ENCODE measurements at regions not wholly inside any gene's neighbourhood (a gene's known extent, or its start where the extent isn't known, plus 50 kb on each side); places are given as distances from the start of the nearest gene placed in this dataset.

DNA sequence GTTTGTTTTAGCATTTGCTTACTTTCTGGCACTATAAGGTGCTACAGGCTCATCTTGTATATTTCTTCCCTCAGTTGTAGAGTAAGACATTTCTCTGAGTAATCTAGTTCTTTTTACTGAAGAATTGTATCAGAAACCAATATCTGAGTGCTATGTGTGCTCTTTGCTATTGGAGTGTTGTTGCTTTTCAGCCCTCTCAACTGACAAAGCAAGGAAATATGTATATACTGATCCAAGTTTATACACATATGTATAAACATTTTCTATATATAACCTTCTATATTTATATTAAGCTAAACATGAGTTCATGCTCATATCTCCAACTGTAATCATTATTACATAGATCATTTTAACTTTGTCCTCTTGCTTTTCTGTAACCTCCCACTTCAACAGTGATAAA lies 405.7 kb downstream of the RFPL4B start:
- no peak overlapping the region for H3K27ac ChIP-seq
- intact Hi-C loops (cut with DNase I) = no loop called here
- no peak for DNase-seq
- TF ChIP-seq, protein P1, sequence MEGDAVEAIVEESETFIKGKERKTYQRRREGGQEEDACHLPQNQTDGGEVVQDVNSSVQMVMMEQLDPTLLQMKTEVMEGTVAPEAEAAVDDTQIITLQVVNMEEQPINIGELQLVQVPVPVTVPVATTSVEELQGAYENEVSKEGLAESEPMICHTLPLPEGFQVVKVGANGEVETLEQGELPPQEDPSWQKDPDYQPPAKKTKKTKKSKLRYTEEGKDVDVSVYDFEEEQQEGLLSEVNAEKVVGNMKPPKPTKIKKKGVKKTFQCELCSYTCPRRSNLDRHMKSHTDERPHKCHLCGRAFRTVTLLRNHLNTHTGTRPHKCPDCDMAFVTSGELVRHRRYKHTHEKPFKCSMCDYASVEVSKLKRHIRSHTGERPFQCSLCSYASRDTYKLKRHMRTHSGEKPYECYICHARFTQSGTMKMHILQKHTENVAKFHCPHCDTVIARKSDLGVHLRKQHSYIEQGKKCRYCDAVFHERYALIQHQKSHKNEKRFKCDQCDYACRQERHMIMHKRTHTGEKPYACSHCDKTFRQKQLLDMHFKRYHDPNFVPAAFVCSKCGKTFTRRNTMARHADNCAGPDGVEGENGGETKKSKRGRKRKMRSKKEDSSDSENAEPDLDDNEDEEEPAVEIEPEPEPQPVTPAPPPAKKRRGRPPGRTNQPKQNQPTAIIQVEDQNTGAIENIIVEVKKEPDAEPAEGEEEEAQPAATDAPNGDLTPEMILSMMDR (IDR thresholded peaks at IDR 0.05) = no peak
- H3K4me1 ChIP-seq = no peaks in the 10 kb centered on the region
- ATAC-seq = no peak
- H3K27me3 ChIP-seq = no peaks in the 10 kb centered on the region
- no peaks in the 10 kb centered on the region for H3K36me3 ChIP-seq
- H3K4me3 ChIP-seq = no peak overlapping the region
- peaks cover 0 to 8% (median 0%) of the 10 kb centered on the region in 11 donors for H3K9me3 ChIP-seq

DNA sequence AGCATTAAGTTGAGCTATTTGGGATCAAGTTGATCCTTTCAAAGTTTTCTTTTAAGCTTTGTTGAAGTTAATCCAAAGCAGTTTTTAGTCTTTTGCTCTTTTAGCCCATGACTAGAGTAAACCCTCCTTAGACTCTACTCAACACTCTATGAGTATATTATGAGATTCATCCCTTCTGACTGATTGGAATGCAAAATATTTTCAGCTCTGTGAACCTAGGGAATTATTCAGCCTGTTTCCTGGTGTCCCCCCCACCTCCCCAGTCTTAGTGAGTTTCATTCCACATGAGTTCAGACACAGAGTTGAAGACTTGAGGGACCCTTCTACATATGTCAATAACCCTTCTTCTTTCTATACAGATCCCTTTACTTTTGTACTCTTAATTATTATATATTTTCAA lies 413.7 kb downstream of the RFPL4B start:
- Histone ChIP-seq H3K27me3 (no peaks in the 10 kb centered on the region), H3K9me3 (peaks cover 0 to 21% (median 6%) of the 10 kb centered on the region in 11 donors), H3K4me1 (no peaks in the 10 kb centered on the region), H3K4me3 (no peak overlapping the region), H3K36me3 (no peaks in the 10 kb centered on the region), H3K27ac (no peak overlapping the region)
- DNase-seq (no peak), ATAC-seq (no peak)
- intact Hi-C loops (cut with DNase I) = no loop called here
- TF ChIP-seq, protein P1 (IDR thresholded peaks at IDR 0.05) = no peak

DNA sequence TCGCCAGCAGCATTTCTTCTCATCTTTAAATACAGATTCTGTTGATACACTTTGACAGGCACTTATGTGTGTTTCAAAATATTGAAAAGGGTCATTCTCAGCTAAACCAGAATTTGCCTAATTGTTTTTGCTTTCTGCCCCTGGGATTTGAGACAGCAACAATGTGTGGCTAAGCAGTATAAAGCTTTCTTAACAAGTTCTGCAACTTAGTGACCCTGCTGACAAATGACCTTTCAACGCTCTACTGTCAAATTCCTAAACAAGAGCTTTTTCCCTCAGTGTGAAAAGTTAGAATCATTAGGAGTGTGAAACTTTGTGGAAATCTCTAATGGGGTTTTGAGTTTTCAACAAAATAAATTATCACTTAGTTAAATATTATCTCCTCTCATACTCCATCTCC lies 414.6 kb downstream of the RFPL4B start:
- Histone ChIP-seq H3K4me3 (no peak overlapping the region), H3K27me3 (no peaks in the 10 kb centered on the region), H3K36me3 (no peaks in the 10 kb centered on the region), H3K4me1 (no peaks in the 10 kb centered on the region), H3K27ac (no peak overlapping the region), H3K9me3 (peaks cover 0 to 17% (median 6%) of the 10 kb centered on the region in 11 donors)
- ATAC-seq (no peak), DNase-seq (no peak)
- TF ChIP-seq, protein P1 (IDR thresholded peaks at IDR 0.05) = no peak
- 84 to 93% methylated on average over 2 of the region's 2 CpGs for WGBS, 2 donors
- intact Hi-C loops (cut with DNase I) = no loop called here

DNA sequence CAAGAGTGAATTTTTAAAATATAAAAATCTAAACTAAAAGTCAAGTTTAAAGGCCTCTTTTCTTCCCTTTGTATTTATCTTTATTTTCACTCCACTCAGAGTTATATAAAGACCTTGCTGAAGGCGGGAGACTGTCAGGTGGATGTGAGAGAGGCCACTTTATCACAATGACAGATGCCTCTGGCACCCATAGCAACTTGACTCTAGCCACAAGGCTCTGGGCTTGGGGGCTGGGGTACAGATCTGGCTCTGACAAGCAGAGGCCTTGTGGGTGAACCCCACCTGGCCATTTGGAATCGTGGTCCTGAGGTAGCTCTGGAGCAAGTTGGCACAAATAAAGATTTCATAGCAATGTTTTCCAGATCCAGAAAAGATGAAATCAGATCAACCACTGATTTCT lies 417.2 kb downstream of the RFPL4B start:
- Histone ChIP-seq H3K4me3 (no peak overlapping the region), H3K4me1 (no peaks in the 10 kb centered on the region), H3K9me3 (peaks cover 0 to 34% (median 7%) of the 10 kb centered on the region in 11 donors), H3K27me3 (no peaks in the 10 kb centered on the region), H3K27ac (no peak overlapping the region), H3K36me3 (no peaks in the 10 kb centered on the region)
- 65 to 72% methylated on average over 2 of the region's 2 CpGs for WGBS, 2 donors
- TF ChIP-seq, protein P1 (IDR thresholded peaks at IDR 0.05) = no peak
- ATAC-seq (no peak), DNase-seq (no peak)
- intact Hi-C loops (cut with DNase I) = no loop called here

DNA sequence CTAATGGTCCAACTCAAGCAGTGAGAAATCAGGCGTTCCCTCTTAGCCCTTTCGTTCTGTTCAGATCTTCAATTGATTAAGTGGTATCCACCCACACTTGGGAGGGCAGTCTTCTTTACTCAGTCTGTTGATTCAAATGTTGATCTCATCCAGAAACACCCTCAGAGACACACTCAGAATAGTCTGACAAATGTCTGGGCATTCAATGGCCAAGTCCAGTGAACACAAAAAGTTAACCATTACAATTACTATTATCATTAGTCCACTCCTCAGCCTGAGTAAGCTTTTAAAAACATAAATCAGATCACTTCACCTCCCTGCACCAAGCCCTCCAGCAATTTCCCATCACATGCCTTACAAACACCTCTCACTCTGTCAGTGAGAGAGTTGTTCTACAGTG lies 423.2 kb downstream of the RFPL4B start:
- TF ChIP-seq, protein P1 (IDR thresholded peaks at IDR 0.05) = no peak
- no peaks in the 10 kb centered on the region for H3K27me3 ChIP-seq
- DNase-seq (no peak), ATAC-seq (no peak)
- H3K27ac ChIP-seq = no peak overlapping the region
- H3K9me3 ChIP-seq = peaks cover 0 to 20% (median 5%) of the 10 kb centered on the region in 11 donors
- 27 to 77% methylated on average over 2 of the region's 2 CpGs for WGBS, 2 donors
- intact Hi-C loops (cut with DNase I) = loop anchor here in 2 of 10 donors (10.0 kb wide), 1 partner anchor 1134 kb away; no protein-coding TSS in a partner anchor
- H3K36me3 ChIP-seq = no peaks in the 10 kb centered on the region
- H3K4me3 ChIP-seq = no peak overlapping the region
- no peaks in the 10 kb centered on the region for H3K4me1 ChIP-seq
